ENCODE measurements at regions not wholly inside any gene's neighbourhood (a gene's known extent, or its start where the extent isn't known, plus 50 kb on each side); places are given as distances from the start of the nearest gene placed in this dataset.

GRCh38 chr1:64323882-64324281, 120.5 kb downstream of the UBE2U start:
- TF ChIP-seq CTCF (IDR thresholded peaks at IDR 0.05; ENCODE audit: unreplicated experiment) = no peak
- Mint-ChIP-seq H3K36me3 (ENCODE audit: low read depth, unreplicated experiment) (no peaks in the 10 kb centered on the region), H3K27ac (ENCODE audit: unreplicated experiment) (no peak overlapping the region), H3K4me1 (ENCODE audit: unreplicated experiment) (peaks cover 26% of the 10 kb centered on the region), H3K9me3 (ENCODE audit: unreplicated experiment) (no peaks in the 10 kb centered on the region), H3K27me3 (ENCODE audit: unreplicated experiment) (peaks cover 4% of the 10 kb centered on the region), H3K4me3 (ENCODE audit: unreplicated experiment) (no peak overlapping the region)
- DNase-seq (ENCODE audit: low spot score) = no peak

DNA sequence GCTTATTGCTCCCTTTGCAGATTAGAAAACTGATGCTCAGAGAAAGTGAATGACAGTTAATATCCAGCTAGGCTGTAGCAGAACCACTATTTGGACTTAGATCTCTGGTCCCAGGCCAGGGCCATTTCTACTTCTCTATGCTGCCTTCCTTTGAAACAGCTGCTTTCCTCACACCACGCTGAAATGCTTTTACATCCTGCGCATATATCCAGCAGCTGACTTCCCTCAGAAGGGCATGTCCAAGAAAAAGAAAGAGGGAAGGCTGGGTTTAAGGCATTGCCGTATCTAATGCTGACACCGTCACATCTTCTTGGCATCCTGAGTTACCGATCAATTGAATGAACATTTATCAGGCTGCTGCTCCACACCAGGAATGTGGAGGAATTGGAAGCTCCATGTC, 122.4 kb downstream of the UBE2U start:
- no peak overlapping the region for H3K27ac Mint-ChIP-seq (ENCODE audit: unreplicated experiment)
- H3K4me3 Mint-ChIP-seq (ENCODE audit: unreplicated experiment) = no peak overlapping the region
- H3K27me3 Mint-ChIP-seq (ENCODE audit: unreplicated experiment) = peaks cover 5% of the 10 kb centered on the region
- peaks cover 14% of the 10 kb centered on the region for H3K4me1 Mint-ChIP-seq (ENCODE audit: unreplicated experiment)
- no peak for TF ChIP-seq CTCF (IDR thresholded peaks at IDR 0.05; ENCODE audit: unreplicated experiment)
- no peaks in the 10 kb centered on the region for H3K9me3 Mint-ChIP-seq (ENCODE audit: unreplicated experiment)
- DNase-seq (ENCODE audit: low spot score) = no peak
- no peaks in the 10 kb centered on the region for H3K36me3 Mint-ChIP-seq (ENCODE audit: low read depth, unreplicated experiment)

DNA sequence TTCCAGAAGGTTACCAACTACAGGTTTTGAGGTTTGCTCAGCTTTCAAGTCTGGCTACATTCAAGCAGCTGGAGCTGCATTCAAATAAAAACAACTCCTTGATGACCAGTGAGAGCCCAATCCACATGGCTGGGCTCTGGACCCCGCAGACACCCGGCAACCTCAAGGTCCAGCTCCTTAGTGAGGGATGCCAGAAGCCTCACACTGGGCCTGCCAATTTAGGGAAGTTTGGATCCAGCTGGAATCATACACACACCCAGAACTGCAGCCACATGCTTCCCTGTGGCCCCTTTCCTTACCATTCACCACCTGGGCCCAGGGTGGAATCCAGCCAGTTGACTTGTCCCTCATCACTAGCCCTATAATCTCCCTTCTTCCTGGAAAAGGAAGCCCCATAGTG, 123.7 kb downstream of the UBE2U start:
- Mint-ChIP-seq H3K27ac (ENCODE audit: unreplicated experiment) (no peak overlapping the region), H3K36me3 (ENCODE audit: low read depth, unreplicated experiment) (no peaks in the 10 kb centered on the region), H3K9me3 (ENCODE audit: unreplicated experiment) (no peaks in the 10 kb centered on the region)

DNA sequence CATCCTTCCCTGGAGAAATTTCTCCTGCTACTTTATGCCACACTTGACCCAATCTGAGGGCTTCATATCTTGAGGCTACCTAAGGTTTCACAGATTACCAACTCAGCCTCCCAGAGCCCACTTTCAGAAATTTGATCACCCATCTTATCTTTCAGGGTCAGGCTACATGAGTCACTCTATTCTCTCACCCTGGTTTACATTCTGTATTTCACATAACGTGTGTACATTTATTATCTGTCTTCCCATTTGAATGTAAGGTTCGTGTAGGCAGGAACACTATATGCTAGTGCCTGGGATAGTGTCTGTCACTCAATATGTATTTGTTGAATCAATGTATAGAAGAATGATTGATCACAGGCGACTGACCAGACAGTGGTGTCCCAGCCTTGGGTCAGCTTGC, 124.8 kb downstream of the UBE2U start:
- Mint-ChIP-seq H3K4me1 (ENCODE audit: unreplicated experiment) (no peaks in the 10 kb centered on the region), H3K4me3 (ENCODE audit: unreplicated experiment) (no peak overlapping the region), H3K27ac (ENCODE audit: unreplicated experiment) (no peak overlapping the region), H3K36me3 (ENCODE audit: low read depth, unreplicated experiment) (no peaks in the 10 kb centered on the region), H3K27me3 (ENCODE audit: unreplicated experiment) (peaks cover 5% of the 10 kb centered on the region), H3K9me3 (ENCODE audit: unreplicated experiment) (no peaks in the 10 kb centered on the region)
- TF ChIP-seq CTCF (IDR thresholded peaks at IDR 0.05; ENCODE audit: unreplicated experiment) = no peak
- DNase-seq (ENCODE audit: low spot score) = no peak

More for the DNA sequence above, 123.7 kb downstream of the UBE2U start:
- H3K4me3 Mint-ChIP-seq (ENCODE audit: unreplicated experiment) = no peak overlapping the region
- H3K27me3 Mint-ChIP-seq (ENCODE audit: unreplicated experiment) = peaks cover 5% of the 10 kb centered on the region
- no peak for DNase-seq (ENCODE audit: low spot score)
- H3K4me1 Mint-ChIP-seq (ENCODE audit: unreplicated experiment) = peaks cover 8% of the 10 kb centered on the region
- TF ChIP-seq CTCF (IDR thresholded peaks at IDR 0.05; ENCODE audit: unreplicated experiment) = no peak

DNA sequence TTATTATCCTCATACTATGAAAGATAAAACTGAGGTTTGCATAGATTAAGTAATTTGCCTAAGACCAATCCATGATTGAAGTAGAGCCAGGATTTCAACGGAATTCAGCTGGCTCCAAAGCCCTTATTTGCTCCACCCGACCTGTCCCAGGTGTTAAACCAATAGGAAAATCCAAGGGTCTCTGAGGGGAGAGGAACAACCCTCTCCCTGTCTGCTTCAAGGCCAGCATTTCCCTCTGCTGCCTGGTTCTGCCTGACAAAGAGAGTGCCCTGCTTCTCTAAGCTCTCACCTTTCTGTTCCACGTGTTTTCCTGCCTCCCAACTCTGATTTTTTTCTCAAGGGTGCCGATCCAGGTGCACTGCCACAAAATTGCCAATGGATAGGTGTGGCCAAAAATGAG, 127.4 kb downstream of the UBE2U start:
- Mint-ChIP-seq H3K4me1 (ENCODE audit: unreplicated experiment) (no peaks in the 10 kb centered on the region), H3K27ac (ENCODE audit: unreplicated experiment) (no peak overlapping the region), H3K36me3 (ENCODE audit: low read depth, unreplicated experiment) (no peaks in the 10 kb centered on the region), H3K4me3 (ENCODE audit: unreplicated experiment) (no peak overlapping the region), H3K9me3 (ENCODE audit: unreplicated experiment) (no peaks in the 10 kb centered on the region), H3K27me3 (ENCODE audit: unreplicated experiment) (peaks cover 4% of the 10 kb centered on the region)
- DNase-seq (ENCODE audit: low spot score) = no peak
- TF ChIP-seq CTCF (IDR thresholded peaks at IDR 0.05; ENCODE audit: unreplicated experiment) = no peak

Data from endothelial cell (in vitro differentiated cells).